WTC11 (cell line): ENCODE measurements at regions not wholly inside any gene's neighbourhood (a gene's known extent, or its start where the extent isn't known, plus 50 kb on each side); places are given as distances from the start of the nearest gene placed in this dataset.
A peak's percentile ranks its signal among the peaks of the same experiment; 100 is the strongest.

ENCODE experiments used
- ATAC-seq: fragments of 200-7000 bp; cut with Tn5 transposase; 2 replicates; pipeline ENCODE4 v1.10.0; 2021; ENCODE audit warnings: mild to moderate bottlenecking, moderate library complexity
- CTCF ChIA-PET: fragments of 300-600 bp; sonication (Branson Sonifier 250); formaldehyde crosslinking; loops from one replicate; lab custom pipeline; 2021; ENCODE audit warnings: antibody characterized with exemption; lab: Charles Lee
- POLR2A ChIA-PET: fragments of 350-600 bp; sonication (Branson Sonifier 250); formaldehyde crosslinking; loops from one replicate; lab custom pipeline; 2021; ENCODE audit warnings: antibody characterized with exemption; lab: Charles Lee
- DNase-seq: peaks from one replicate; pipeline ENCODE4 v3.0.0; 2021; ENCODE audit warnings: low spot score
- H3K27ac Mint-ChIP-seq: 2 replicates; pipeline ENCODE4 v1.8.0; 2021; ENCODE audit warnings: mixed read lengths
- H3K27me3 Mint-ChIP-seq: 2 replicates; pipeline ENCODE4 v1.8.0; 2021; ENCODE audit warnings: low read depth, mild to moderate bottlenecking, moderate library complexity, mixed read lengths
- H3K36me3 Mint-ChIP-seq: 2 replicates; pipeline ENCODE4 v1.8.0; 2021; ENCODE audit warnings: mixed read lengths
- H3K4me1 Mint-ChIP-seq: 2 replicates; pipeline ENCODE4 v1.8.0; 2022; ENCODE audit warnings: mixed read lengths
- H3K4me3 Mint-ChIP-seq: 2 replicates; pipeline ENCODE4 v1.8.0; 2021; ENCODE audit warnings: mild to moderate bottlenecking, moderate library complexity, mixed read lengths
- H3K9me3 Mint-ChIP-seq: 2 replicates; pipeline ENCODE4 v1.8.0; 2021; ENCODE audit warnings: mixed read lengths
- CREM ChIP-seq: sonication (generic); formaldehyde crosslinking; IDR thresholded peaks from 2 replicates; pipeline ENCODE4 v1.8.1; 2022; ENCODE audit warnings: mild to moderate bottlenecking, missing genetic modification reagents, moderate library complexity
- CTCF ChIP-seq: fragments of 200-600 bp; IDR thresholded peaks from 2 replicates; pipeline ENCODE4 v1.8.0; 2022; ENCODE audit warnings: antibody characterized with exemption
- GABPB1 ChIP-seq: sonication (generic); formaldehyde crosslinking; IDR thresholded peaks from 2 replicates; pipeline ENCODE4 v1.8.1; 2023; ENCODE audit warnings: mild to moderate bottlenecking, missing genetic modification reagents
- GRHL2 ChIP-seq: fragments of 250-450 bp; sonication (Bioruptor Pico); IDR thresholded peaks from 2 replicates; pipeline ENCODE4 v1.8.0; 2022; ENCODE audit warnings: mild to moderate bottlenecking, moderate library complexity; ENCODE audit not compliant: insufficient replicate concordance, severe bottlenecking
- IRF2 ChIP-seq: sonication (generic); formaldehyde crosslinking; IDR thresholded peaks from 2 replicates; pipeline ENCODE4 v1.8.0; 2022; ENCODE audit warnings: low read depth, missing genetic modification reagents, borderline replicate concordance
- NFATC4 ChIP-seq: fragments of 250-450 bp; sonication (Bioruptor Pico); IDR thresholded peaks from 2 replicates; pipeline ENCODE4 v1.9.0; 2021; ENCODE audit warnings: mild to moderate bottlenecking
- RELA ChIP-seq: sonication (generic); formaldehyde crosslinking; IDR thresholded peaks from 2 replicates; pipeline ENCODE4 v1.8.1; 2022; ENCODE audit warnings: missing genetic modification reagents, mild to moderate bottlenecking, borderline replicate concordance
- SMAD4 ChIP-seq: sonication (generic); formaldehyde crosslinking; IDR thresholded peaks from 2 replicates; pipeline ENCODE4 v1.8.0; 2022; ENCODE audit warnings: mild to moderate bottlenecking, missing genetic modification reagents
- SP1 ChIP-seq: sonication (generic); formaldehyde crosslinking; conservative IDR thresholded peaks from 2 replicates; pipeline ENCODE4 v1.8.1; 2022; ENCODE audit warnings: missing genetic modification reagents
- TEAD1 ChIP-seq: sonication (generic); formaldehyde crosslinking; IDR thresholded peaks from 2 replicates; pipeline ENCODE4 v1.8.0; 2022; ENCODE audit warnings: mild to moderate bottlenecking, missing genetic modification reagents
- TEAD4 ChIP-seq: sonication (generic); formaldehyde crosslinking; IDR thresholded peaks from 2 replicates; pipeline ENCODE4 v1.8.0; 2022; ENCODE audit warnings: mild to moderate bottlenecking, missing genetic modification reagents
- ZMAT4 ChIP-seq: fragments of 250-450 bp; sonication (Bioruptor Pico); IDR thresholded peaks from 2 replicates; pipeline ENCODE4 v1.9.0; 2021; ENCODE audit warnings: mild to moderate bottlenecking
- ZNF232 ChIP-seq: sonication (generic); formaldehyde crosslinking; IDR thresholded peaks from 2 replicates; pipeline ENCODE4 v1.8.0; 2022; ENCODE audit warnings: mild to moderate bottlenecking, missing genetic modification reagents
- ZNF317 ChIP-seq: sonication (generic); formaldehyde crosslinking; IDR thresholded peaks from 2 replicates; pipeline ENCODE4 v1.8.1; 2023; ENCODE audit warnings: low read depth, mild to moderate bottlenecking, moderate library complexity, missing genetic modification reagents, borderline replicate concordance
- TF ChIP-seq, protein P1 (sequence below): sonication (generic); formaldehyde crosslinking; IDR thresholded peaks from 2 replicates; pipeline ENCODE4 v1.8.1; 2022; ENCODE audit warnings: mild to moderate bottlenecking, moderate library complexity, missing genetic modification reagents
- TF ChIP-seq, protein P2 (sequence below): sonication (generic); formaldehyde crosslinking; IDR thresholded peaks from 2 replicates; pipeline ENCODE4 v1.8.1; 2022; ENCODE audit warnings: missing genetic modification reagents, borderline replicate concordance
- TF ChIP-seq, protein P3 (sequence below): sonication (generic); formaldehyde crosslinking; IDR thresholded peaks from 2 replicates; pipeline ENCODE4 v1.8.1; 2023; ENCODE audit warnings: mild to moderate bottlenecking, missing genetic modification reagents

- no peaks in the 10 kb centered on the region for H3K27me3 Mint-ChIP-seq
- no peak overlapping the region for H3K27ac Mint-ChIP-seq
- no peak for TF ChIP-seq IRF2
- no peak for TF ChIP-seq ZNF232 (CRISPR knock-in tag)
- TF ChIP-seq CREM (CRISPR knock-in tag), result no peak
- TF ChIP-seq ZNF317 (CRISPR knock-in tag), result no peak
- TF ChIP-seq, protein P1, sequence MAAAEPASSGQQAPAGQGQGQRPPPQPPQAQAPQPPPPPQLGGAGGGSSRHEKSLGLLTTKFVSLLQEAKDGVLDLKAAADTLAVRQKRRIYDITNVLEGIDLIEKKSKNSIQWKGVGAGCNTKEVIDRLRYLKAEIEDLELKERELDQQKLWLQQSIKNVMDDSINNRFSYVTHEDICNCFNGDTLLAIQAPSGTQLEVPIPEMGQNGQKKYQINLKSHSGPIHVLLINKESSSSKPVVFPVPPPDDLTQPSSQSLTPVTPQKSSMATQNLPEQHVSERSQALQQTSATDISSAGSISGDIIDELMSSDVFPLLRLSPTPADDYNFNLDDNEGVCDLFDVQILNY (CRISPR knock-in tag), result no peak
- TF ChIP-seq CTCF, result no peak
- TF ChIP-seq TEAD4 (CRISPR knock-in tag), result no peak
- TF ChIP-seq, protein P2, sequence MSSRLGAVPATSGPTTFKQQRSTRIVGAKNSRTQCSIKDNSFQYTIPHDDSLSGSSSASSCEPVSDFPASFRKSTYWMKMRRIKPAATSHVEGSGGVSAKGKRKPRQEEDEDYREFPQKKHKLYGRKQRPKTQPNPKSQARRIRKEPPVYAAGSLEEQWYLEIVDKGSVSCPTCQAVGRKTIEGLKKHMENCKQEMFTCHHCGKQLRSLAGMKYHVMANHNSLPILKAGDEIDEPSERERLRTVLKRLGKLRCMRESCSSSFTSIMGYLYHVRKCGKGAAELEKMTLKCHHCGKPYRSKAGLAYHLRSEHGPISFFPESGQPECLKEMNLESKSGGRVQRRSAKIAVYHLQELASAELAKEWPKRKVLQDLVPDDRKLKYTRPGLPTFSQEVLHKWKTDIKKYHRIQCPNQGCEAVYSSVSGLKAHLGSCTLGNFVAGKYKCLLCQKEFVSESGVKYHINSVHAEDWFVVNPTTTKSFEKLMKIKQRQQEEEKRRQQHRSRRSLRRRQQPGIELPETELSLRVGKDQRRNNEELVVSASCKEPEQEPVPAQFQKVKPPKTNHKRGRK, result no peak
- TF ChIP-seq ZMAT4 (CRISPR knock-in tag), result no peak
- TF ChIP-seq, protein P3, sequence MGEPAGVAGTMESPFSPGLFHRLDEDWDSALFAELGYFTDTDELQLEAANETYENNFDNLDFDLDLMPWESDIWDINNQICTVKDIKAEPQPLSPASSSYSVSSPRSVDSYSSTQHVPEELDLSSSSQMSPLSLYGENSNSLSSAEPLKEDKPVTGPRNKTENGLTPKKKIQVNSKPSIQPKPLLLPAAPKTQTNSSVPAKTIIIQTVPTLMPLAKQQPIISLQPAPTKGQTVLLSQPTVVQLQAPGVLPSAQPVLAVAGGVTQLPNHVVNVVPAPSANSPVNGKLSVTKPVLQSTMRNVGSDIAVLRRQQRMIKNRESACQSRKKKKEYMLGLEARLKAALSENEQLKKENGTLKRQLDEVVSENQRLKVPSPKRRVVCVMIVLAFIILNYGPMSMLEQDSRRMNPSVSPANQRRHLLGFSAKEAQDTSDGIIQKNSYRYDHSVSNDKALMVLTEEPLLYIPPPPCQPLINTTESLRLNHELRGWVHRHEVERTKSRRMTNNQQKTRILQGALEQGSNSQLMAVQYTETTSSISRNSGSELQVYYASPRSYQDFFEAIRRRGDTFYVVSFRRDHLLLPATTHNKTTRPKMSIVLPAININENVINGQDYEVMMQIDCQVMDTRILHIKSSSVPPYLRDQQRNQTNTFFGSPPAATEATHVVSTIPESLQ, result no peak
- no peak for TF ChIP-seq SMAD4 (CRISPR knock-in tag)
- no peak for TF ChIP-seq GRHL2 (CRISPR knock-in tag)
- no peak for TF ChIP-seq RELA (CRISPR knock-in tag)
- TF ChIP-seq GABPB1 (CRISPR knock-in tag), result no peak
- no peak for TF ChIP-seq NFATC4
- no peak for TF ChIP-seq TEAD1 (CRISPR knock-in tag)
- TF ChIP-seq SP1, result no peak
- TF ChIP-seq, all 79 proteins: peak for 0
- no peak for ATAC-seq
- Mint-ChIP-seq H3K36me3 (no peaks in the 10 kb centered on the region), H3K9me3 (no peaks in the 10 kb centered on the region), H3K4me3 (no peak overlapping the region), H3K4me1 (peaks cover 3% of the 10 kb centered on the region; the same call in 1 of the 2 replicates)
- DNase-seq, result no peak
- POLR2A ChIA-PET, result no interaction called here
- CTCF ChIA-PET, result interaction anchor here (0.6 kb wide), 1 partner anchor 249 kb away, joined by 3 read pairs; no protein-coding TSS in a partner anchor
Observed at GRCh38 chr4:15226203-15226602, 201.6 kb upstream of the C1QTNF7 start.

DNA sequence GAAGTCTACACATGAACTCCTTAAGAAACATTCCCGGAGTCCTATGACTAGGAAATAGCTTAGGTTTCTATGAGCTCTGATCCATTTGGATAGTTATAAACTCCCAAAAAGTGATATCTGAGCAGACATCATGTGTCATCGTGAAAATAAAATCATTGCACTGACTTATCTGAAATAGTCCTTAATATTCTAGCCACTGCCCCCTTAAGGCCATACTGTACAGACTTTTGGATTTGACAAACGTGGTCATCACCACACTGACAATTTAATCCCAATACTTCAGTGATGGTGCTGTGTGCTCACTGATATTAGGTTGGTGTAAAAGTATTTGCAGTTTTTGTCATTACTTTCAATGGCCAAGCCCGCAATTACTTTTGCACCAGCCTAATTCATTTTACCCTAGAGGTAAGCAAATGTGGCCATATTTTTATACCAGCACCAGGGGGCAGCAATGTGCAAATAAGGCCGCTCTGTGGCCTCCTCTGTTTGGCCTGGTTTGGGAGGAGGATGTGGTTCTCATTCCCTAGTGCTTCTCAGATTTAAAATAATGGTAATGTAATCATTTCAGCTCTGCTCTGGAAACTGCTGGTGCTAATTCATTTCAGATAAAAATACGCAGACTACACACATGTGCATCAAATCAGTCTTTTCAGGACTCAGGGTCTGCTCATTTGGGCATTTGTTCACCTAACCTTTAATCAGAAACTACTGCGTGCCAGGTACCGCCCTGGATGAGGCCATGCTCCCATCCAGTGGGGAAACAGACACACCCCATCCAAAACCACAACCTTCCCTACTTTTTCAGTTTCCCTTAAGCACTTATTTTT, 196.4 kb upstream of the C1QTNF7 start:
- Mint-ChIP-seq H3K9me3 (peaks cover 4% of the 10 kb centered on the region; the same call in 1 of the 2 replicates), H3K27me3 (no peaks in the 10 kb centered on the region), H3K4me1 (peaks cover 17% of the 10 kb centered on the region), H3K36me3 (no peaks in the 10 kb centered on the region), H3K4me3 (no peak overlapping the region), H3K27ac (no peak overlapping the region)
- TF ChIP-seq CTCF, result peak; percentile 64
- TF ChIP-seq ZNF232 (CRISPR knock-in tag), result no peak
- ATAC-seq (peak; percentile 96), DNase-seq (peak; percentile 77)
- ChIA-PET POLR2A (no interaction called here), CTCF (interaction anchor here (2.4 kb wide), 1 partner anchor 165 kb away, joined by 12 read pairs; no protein-coding TSS in a partner anchor)
